ENCODE measurements at regions not wholly inside any gene's neighbourhood (a gene's known extent, or its start where the extent isn't known, plus 50 kb on each side); places are given as distances from the start of the nearest gene placed in this dataset.
"Not testable (repeated sequence)": the region's sequence is repeated elsewhere in the genome, so short reads cannot be mapped to it uniquely, and the experiment has no call there.

GRCh38 chr6:81966968-81967367 is 214.5 kb upstream of the TENT5A start:
- no peak for DNase-seq

- DNase-seq, result no peak
Observed at GRCh38 chr6:81962198-81962597, 209.7 kb upstream of the TENT5A start.

GRCh38 chr6:81950877-81951276 is 198.4 kb upstream of the TENT5A start:
- DNase-seq, result no peak

- DNase-seq, result no peak
Observed at GRCh38 chr6:81948861-81949260, 196.4 kb upstream of the TENT5A start.

GRCh38 chr6:81948196-81948595 is 195.7 kb upstream of the TENT5A start:
- not testable (repeated sequence) for DNase-seq

GRCh38 chr6:81944661-81945060 is 192.2 kb upstream of the TENT5A start:
- no peak for DNase-seq

GRCh38 chr6:81942842-81943241 is 190.4 kb upstream of the TENT5A start:
- not testable (repeated sequence) for DNase-seq

- DNase-seq, result no peak
Observed at GRCh38 chr6:81942067-81942370, 189.5 kb upstream of the TENT5A start.

- DNase-seq, result no peak
Observed at GRCh38 chr6:81940451-81940985, 188.0 kb upstream of the TENT5A start.

- DNase-seq, result no peak
Observed at GRCh38 chr6:81939766-81940165, 187.3 kb upstream of the TENT5A start.

- DNase-seq, result no peak
Observed at GRCh38 chr6:81938991-81939732, 186.7 kb upstream of the TENT5A start.

GRCh38 chr6:81938014-81938856 is 185.8 kb upstream of the TENT5A start:
- DNase-seq, result no peak

GRCh38 chr6:81937296-81937937 is 184.9 kb upstream of the TENT5A start:
- DNase-seq, result peak; percentile 38

- no peak for DNase-seq
Observed at GRCh38 chr6:81934936-81935335, 182.5 kb upstream of the TENT5A start.

GRCh38 chr6:81933608-81934051 is 181.1 kb upstream of the TENT5A start:
- DNase-seq, result no peak

- DNase-seq, result no peak
Observed at GRCh38 chr6:81933089-81933488, 180.6 kb upstream of the TENT5A start.

- not testable (repeated sequence) for DNase-seq
Observed at GRCh38 chr6:81932448-81932847, 180.0 kb upstream of the TENT5A start.

- DNase-seq, result no peak
Observed at GRCh38 chr6:81929828-81930227, 177.3 kb upstream of the TENT5A start.

GRCh38 chr6:81925201-81925600 is 172.7 kb upstream of the TENT5A start:
- DNase-seq, result no peak

- no peak for DNase-seq
Observed at GRCh38 chr6:81909981-81910900, 157.8 kb upstream of the TENT5A start.

GRCh38 chr6:81909162-81909561 is 156.7 kb upstream of the TENT5A start:
- no peak for DNase-seq

Data from muscle of arm (tissue), 1 donor.